ENCODE measurements at regions not wholly inside any gene's neighbourhood (a gene's known extent, or its start where the extent isn't known, plus 50 kb on each side); places are given as distances from the start of the nearest gene placed in this dataset.

GRCh38 chr16:5463820-5464219 lies 366.2 kb upstream of the EEF2KMT start:
- TF ChIP-seq, protein P1, sequence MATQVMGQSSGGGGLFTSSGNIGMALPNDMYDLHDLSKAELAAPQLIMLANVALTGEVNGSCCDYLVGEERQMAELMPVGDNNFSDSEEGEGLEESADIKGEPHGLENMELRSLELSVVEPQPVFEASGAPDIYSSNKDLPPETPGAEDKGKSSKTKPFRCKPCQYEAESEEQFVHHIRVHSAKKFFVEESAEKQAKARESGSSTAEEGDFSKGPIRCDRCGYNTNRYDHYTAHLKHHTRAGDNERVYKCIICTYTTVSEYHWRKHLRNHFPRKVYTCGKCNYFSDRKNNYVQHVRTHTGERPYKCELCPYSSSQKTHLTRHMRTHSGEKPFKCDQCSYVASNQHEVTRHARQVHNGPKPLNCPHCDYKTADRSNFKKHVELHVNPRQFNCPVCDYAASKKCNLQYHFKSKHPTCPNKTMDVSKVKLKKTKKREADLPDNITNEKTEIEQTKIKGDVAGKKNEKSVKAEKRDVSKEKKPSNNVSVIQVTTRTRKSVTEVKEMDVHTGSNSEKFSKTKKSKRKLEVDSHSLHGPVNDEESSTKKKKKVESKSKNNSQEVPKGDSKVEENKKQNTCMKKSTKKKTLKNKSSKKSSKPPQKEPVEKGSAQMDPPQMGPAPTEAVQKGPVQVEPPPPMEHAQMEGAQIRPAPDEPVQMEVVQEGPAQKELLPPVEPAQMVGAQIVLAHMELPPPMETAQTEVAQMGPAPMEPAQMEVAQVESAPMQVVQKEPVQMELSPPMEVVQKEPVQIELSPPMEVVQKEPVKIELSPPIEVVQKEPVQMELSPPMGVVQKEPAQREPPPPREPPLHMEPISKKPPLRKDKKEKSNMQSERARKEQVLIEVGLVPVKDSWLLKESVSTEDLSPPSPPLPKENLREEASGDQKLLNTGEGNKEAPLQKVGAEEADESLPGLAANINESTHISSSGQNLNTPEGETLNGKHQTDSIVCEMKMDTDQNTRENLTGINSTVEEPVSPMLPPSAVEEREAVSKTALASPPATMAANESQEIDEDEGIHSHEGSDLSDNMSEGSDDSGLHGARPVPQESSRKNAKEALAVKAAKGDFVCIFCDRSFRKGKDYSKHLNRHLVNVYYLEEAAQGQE (IDR thresholded peaks at IDR 0.05; ENCODE audit: unreplicated experiment), result no peak
- TF ChIP-seq, protein P2, sequence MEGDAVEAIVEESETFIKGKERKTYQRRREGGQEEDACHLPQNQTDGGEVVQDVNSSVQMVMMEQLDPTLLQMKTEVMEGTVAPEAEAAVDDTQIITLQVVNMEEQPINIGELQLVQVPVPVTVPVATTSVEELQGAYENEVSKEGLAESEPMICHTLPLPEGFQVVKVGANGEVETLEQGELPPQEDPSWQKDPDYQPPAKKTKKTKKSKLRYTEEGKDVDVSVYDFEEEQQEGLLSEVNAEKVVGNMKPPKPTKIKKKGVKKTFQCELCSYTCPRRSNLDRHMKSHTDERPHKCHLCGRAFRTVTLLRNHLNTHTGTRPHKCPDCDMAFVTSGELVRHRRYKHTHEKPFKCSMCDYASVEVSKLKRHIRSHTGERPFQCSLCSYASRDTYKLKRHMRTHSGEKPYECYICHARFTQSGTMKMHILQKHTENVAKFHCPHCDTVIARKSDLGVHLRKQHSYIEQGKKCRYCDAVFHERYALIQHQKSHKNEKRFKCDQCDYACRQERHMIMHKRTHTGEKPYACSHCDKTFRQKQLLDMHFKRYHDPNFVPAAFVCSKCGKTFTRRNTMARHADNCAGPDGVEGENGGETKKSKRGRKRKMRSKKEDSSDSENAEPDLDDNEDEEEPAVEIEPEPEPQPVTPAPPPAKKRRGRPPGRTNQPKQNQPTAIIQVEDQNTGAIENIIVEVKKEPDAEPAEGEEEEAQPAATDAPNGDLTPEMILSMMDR (conservative IDR thresholded peaks at IDR 0.05; ENCODE audit: low read depth in 2 of 2), result no peak
- TF ChIP-seq POLR2AphosphoS5 (IDR thresholded peaks at IDR 0.05; ENCODE audit: low read depth), result no peak
- TF ChIP-seq EZH2phosphoT487 (IDR thresholded peaks at IDR 0.05; ENCODE audit: unreplicated experiment), result no peak
- TF ChIP-seq JUNB (IDR thresholded peaks at IDR 0.05; ENCODE audit: unreplicated experiment), result no peak
